Neural progenitor cell (in vitro differentiated cells): ENCODE measurements at regions not wholly inside any gene's neighbourhood (a gene's known extent, or its start where the extent isn't known, plus 50 kb on each side); places are given as distances from the start of the nearest gene placed in this dataset.

Experiments used
- EZH2phosphoT487 ChIP-seq: fragments of 200-600 bp; sonication (generic); IDR thresholded peaks from 2 replicates; pipeline ENCODE4 v1.6.1; 2017; ENCODE audit warnings: antibody characterized with exemption
- TF ChIP-seq, protein P1 (sequence below): fragments of 200-600 bp; sonication (generic); IDR thresholded peaks from 2 replicates; pipeline ENCODE4 v1.5.1; 2017; ENCODE audit warnings: antibody characterized with exemption, mild to moderate bottlenecking

DNA sequence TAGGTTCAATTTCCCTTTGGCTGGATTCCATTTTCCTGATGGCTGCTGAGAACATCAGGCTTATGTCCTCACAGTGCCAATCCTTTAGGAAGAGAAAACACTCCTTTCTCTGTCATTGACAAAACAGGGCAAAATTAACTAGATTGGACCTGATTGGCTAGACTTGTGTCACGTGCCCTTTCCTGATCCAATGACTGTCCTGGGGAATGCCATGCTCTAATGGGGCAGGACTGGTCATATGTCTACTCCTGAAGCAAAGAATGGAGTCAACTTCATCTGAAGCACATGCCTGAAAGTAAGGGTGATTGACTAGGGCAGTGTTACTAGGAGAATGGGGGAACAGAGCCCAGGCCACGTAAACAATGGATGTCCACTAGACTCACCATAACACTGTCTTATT, 220.4 kb downstream of the KDR start:
- TF ChIP-seq, protein P1, sequence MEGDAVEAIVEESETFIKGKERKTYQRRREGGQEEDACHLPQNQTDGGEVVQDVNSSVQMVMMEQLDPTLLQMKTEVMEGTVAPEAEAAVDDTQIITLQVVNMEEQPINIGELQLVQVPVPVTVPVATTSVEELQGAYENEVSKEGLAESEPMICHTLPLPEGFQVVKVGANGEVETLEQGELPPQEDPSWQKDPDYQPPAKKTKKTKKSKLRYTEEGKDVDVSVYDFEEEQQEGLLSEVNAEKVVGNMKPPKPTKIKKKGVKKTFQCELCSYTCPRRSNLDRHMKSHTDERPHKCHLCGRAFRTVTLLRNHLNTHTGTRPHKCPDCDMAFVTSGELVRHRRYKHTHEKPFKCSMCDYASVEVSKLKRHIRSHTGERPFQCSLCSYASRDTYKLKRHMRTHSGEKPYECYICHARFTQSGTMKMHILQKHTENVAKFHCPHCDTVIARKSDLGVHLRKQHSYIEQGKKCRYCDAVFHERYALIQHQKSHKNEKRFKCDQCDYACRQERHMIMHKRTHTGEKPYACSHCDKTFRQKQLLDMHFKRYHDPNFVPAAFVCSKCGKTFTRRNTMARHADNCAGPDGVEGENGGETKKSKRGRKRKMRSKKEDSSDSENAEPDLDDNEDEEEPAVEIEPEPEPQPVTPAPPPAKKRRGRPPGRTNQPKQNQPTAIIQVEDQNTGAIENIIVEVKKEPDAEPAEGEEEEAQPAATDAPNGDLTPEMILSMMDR, result no peak
- no peak for TF ChIP-seq EZH2phosphoT487
